HPDE6-E6E7 (cell line): ENCODE measurements at regions not wholly inside any gene's neighbourhood (a gene's known extent, or its start where the extent isn't known, plus 50 kb on each side); places are given as distances from the start of the nearest gene placed in this dataset.

ENCODE experiments used
- DNase-seq: peaks from one replicate; pipeline ENCODE4 v3.0.0; 2011; ENCODE audit warnings: missing footprints; ENCODE audit errors: extremely low spot score

GRCh38 chr16:64240586-64240985 is 881.3 kb downstream of the CDH11 start:
- DNase-seq, result no peak

GRCh38 chr16:64238571-64238970 is 883.3 kb downstream of the CDH11 start:
- DNase-seq, result no peak

GRCh38 chr16:64236316-64236715 is 885.5 kb downstream of the CDH11 start:
- no peak for DNase-seq

- no peak for DNase-seq
Observed at GRCh38 chr16:64234200-64234599, 887.7 kb downstream of the CDH11 start.

GRCh38 chr16:64225696-64226095 is 896.2 kb downstream of the CDH11 start:
- no peak for DNase-seq

- no peak for DNase-seq
Observed at GRCh38 chr16:64225036-64225435, 896.8 kb downstream of the CDH11 start.

GRCh38 chr16:64217789-64218535 is 903.9 kb downstream of the CDH11 start:
- no peak for DNase-seq

- DNase-seq, result no peak
Observed at GRCh38 chr16:64215730-64216129, 906.1 kb downstream of the CDH11 start.

- DNase-seq, result no peak
Observed at GRCh38 chr16:64211331-64211730, 910.5 kb downstream of the CDH11 start.

GRCh38 chr16:64206862-64207261 is 915.0 kb downstream of the CDH11 start:
- DNase-seq, result no peak

GRCh38 chr16:64203126-64203525 is 918.7 kb downstream of the CDH11 start:
- no peak for DNase-seq

- DNase-seq, result no peak
Observed at GRCh38 chr16:64202571-64202970, 919.3 kb downstream of the CDH11 start.

- DNase-seq, result no peak
Observed at GRCh38 chr16:64196444-64196843, 925.4 kb downstream of the CDH11 start.

- DNase-seq, result no peak
Observed at GRCh38 chr16:64185954-64186353, 935.9 kb downstream of the CDH11 start.

GRCh38 chr16:64184156-64184555 is 937.7 kb downstream of the CDH11 start:
- no peak for DNase-seq

GRCh38 chr16:64182985-64183384 is 938.9 kb downstream of the CDH11 start:
- no peak for DNase-seq

GRCh38 chr16:64181271-64181925 is 940.5 kb downstream of the CDH11 start:
- no peak for DNase-seq

GRCh38 chr16:64180136-64180900 is 941.5 kb downstream of the CDH11 start:
- no peak for DNase-seq

GRCh38 chr16:64174327-64174726 is 947.5 kb downstream of the CDH11 start:
- no peak for DNase-seq

GRCh38 chr16:64172652-64173051 is 949.2 kb downstream of the CDH11 start:
- DNase-seq, result no peak

- DNase-seq, result no peak
Observed at GRCh38 chr16:64172226-64172625, 949.6 kb downstream of the CDH11 start.

GRCh38 chr16:64171632-64172031 is 950.2 kb downstream of the CDH11 start:
- no peak for DNase-seq

GRCh38 chr16:64168371-64168770 is 953.5 kb downstream of the CDH11 start:
- no peak for DNase-seq
